GM12873 (cell line): ENCODE measurements at regions not wholly inside any gene's neighbourhood (a gene's known extent, or its start where the extent isn't known, plus 50 kb on each side); places are given as distances from the start of the nearest gene placed in this dataset.

ENCODE experiments used
- CTCF ChIP-seq: IDR thresholded peaks from 2 replicates; pipeline ENCODE4 v1.5.1; 2012; ENCODE audit warnings: low read depth, mild to moderate bottlenecking, moderate library complexity, low read length, control low read depth; ENCODE audit not compliant: insufficient read depth; ENCODE audit errors: missing control alignments

- no peak for TF ChIP-seq CTCF
Observed at GRCh38 chrX:8105531-8105930, 65.5 kb downstream of the VCX2 start.

GRCh38 chrX:8103655-8104054 is 67.4 kb downstream of the VCX2 start:
- no peak for TF ChIP-seq CTCF

GRCh38 chrX:8091510-8091909 is 79.6 kb downstream of the VCX2 start:
- TF ChIP-seq CTCF: no peak

- no peak for TF ChIP-seq CTCF
Observed at GRCh38 chrX:8090906-8091305, 80.2 kb downstream of the VCX2 start.

- no peak for TF ChIP-seq CTCF
Observed at GRCh38 chrX:8090482-8090881, 80.6 kb downstream of the VCX2 start.

GRCh38 chrX:8089141-8089540 is 81.9 kb downstream of the VCX2 start:
- TF ChIP-seq CTCF: no peak

GRCh38 chrX:8084006-8084405 is 87.1 kb downstream of the VCX2 start:
- no peak for TF ChIP-seq CTCF
